ENCODE measurements at regions not wholly inside any gene's neighbourhood (a gene's known extent, or its start where the extent isn't known, plus 50 kb on each side); places are given as distances from the start of the nearest gene placed in this dataset.

DNA sequence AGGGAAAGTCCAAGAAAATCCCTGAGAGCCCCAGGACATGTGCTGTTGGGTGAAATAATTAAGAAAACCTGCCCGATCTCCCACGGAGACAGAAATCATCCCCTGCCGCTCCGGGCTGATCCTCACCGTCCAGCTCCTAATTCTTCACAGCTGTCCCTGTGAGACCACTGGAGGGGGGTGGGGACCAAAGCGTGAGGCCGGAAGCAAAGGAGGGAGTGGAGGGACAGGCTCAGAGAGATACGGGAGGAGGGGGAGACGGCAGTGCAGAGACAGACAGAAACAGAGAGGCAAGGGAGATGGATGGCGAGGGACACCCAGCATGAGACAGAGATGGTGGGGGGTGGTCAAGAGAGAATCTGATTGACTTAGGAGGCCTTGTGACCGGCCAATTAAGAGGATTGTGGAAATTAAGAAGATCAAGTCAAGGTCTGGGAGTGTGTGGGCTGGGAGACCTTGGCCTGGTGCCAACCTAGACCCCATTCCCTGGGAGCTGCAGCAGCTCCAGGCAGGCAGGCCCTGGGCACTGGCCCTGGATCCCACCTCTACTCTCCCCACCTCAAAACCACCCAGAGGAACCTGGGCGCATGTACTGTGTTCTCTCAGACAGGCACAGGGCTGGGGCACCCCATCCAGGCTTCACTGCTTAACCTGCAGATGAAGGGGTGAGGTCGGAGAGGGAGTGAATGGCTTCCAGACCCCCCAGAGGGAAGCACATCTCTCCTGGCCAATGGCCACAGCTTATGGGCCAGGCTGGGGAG lies 113.2 kb upstream of the ALDH1A3 start:
- Histone ChIP-seq H3K27me3 (peaks cover 0 to 33% (median 0%) of the 10 kb centered on the region in 3 donors), H3K4me3 (no peak overlapping the region), H3K4me1 (no peaks in the 10 kb centered on the region), H3K36me3 (no peaks in the 10 kb centered on the region), H3K27ac (no peak overlapping the region), H3K9me3 (no peaks in the 10 kb centered on the region)
- WGBS, 5 donors: 38 to 51% (median 44%) methylated on average over 13 of the region's 13 CpGs
- TF ChIP-seq EP300 (IDR thresholded peaks at IDR 0.05): no peak
- no peak for TF ChIP-seq POLR2A (IDR thresholded peaks at IDR 0.05)
- no peak for TF ChIP-seq POLR2AphosphoS5 (IDR thresholded peaks at IDR 0.05)
- no peak for TF ChIP-seq CTCF (IDR thresholded peaks at IDR 0.05)
- intact Hi-C loops (cut with DNase I; ENCODE audit: low total_unique reads): loop anchor here (10.0 kb wide), 1 partner anchor 62 kb away; no protein-coding TSS in a partner anchor
- DNase-seq: peak in 1 of 2 donors; percentile 64

DNA sequence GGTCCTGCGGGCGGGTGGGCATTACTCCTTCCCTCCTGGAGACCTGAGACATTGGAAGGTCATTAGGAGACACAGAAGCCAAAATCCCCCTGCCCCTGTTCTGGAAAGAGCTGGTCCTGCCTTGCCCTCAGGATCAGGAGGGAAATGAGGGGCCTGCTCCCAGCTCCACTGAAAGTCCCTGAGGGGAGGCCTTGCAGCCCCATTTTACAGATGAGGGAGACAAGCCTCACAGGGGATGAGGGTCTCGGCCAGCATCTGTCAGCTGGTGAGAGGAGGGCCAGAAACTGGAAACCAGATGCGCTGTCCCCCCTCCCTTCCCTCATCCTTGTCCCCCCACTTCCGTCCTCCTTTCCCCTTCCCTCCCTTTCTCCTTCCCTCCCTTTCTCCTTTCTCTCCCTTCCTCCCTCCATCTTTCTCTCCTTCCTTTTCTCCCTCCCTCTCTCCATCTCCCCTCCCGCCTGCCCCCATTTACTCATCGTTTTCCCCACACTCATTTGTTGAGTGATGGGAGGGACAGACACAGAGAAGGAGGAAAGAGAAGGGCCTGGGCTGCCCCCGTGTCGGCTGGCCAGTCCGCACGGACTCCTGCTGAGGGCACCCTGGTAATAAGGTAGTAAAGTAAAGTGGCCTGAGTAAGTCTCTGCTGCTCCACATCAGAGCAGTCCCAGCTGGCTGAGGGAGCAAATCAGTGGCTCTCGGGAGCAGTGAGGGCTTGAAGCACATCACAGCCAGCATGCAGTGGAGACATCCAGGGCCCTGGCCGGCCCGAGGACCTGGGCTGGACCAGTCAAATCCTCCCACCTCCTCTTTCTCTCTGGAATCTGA lies 112.4 kb upstream of the ALDH1A3 start:
- WGBS, 5 donors: 83 to 86% (median 85%) methylated on average over 14 of the region's 14 CpGs
- DNase-seq: no peak

GRCh38 chr15:100768501-100768931 lies 111.1 kb upstream of the ALDH1A3 start:
- H3K4me3 ChIP-seq: no peak overlapping the region
- no peak for DNase-seq
- 79 to 91% (median 83%) methylated on average over 9 of the region's 9 CpGs for WGBS, 5 donors
- H3K4me1 ChIP-seq: no peaks in the 10 kb centered on the region
- H3K27ac ChIP-seq: no peak overlapping the region
- intact Hi-C loops (cut with DNase I; ENCODE audit: low total_unique reads): loop anchor here (10.0 kb wide), 1 partner anchor 64 kb away; no protein-coding TSS in a partner anchor
- H3K36me3 ChIP-seq: no peaks in the 10 kb centered on the region
- H3K9me3 ChIP-seq: no peaks in the 10 kb centered on the region
- TF ChIP-seq POLR2AphosphoS5 (IDR thresholded peaks at IDR 0.05) (no peak), POLR2A (IDR thresholded peaks at IDR 0.05) (no peak)
- H3K27me3 ChIP-seq: peaks cover 0 to 32% (median 0%) of the 10 kb centered on the region in 3 donors

More for the DNA sequence above, 112.4 kb upstream of the ALDH1A3 start:
- TF ChIP-seq CTCF (IDR thresholded peaks at IDR 0.05) (no peak), POLR2A (IDR thresholded peaks at IDR 0.05) (no peak), POLR2AphosphoS5 (IDR thresholded peaks at IDR 0.05) (no peak), EP300 (IDR thresholded peaks at IDR 0.05) (no peak)
- H3K36me3 ChIP-seq: no peaks in the 10 kb centered on the region
- H3K27me3 ChIP-seq: peaks cover 0 to 32% (median 0%) of the 10 kb centered on the region in 3 donors
- no peaks in the 10 kb centered on the region for H3K9me3 ChIP-seq
- H3K27ac ChIP-seq: no peak overlapping the region
- no peaks in the 10 kb centered on the region for H3K4me1 ChIP-seq
- intact Hi-C loops (cut with DNase I; ENCODE audit: low total_unique reads): loop anchor here (10.0 kb wide), 1 partner anchor 62 kb away; no protein-coding TSS in a partner anchor
- H3K4me3 ChIP-seq: no peak overlapping the region

DNA sequence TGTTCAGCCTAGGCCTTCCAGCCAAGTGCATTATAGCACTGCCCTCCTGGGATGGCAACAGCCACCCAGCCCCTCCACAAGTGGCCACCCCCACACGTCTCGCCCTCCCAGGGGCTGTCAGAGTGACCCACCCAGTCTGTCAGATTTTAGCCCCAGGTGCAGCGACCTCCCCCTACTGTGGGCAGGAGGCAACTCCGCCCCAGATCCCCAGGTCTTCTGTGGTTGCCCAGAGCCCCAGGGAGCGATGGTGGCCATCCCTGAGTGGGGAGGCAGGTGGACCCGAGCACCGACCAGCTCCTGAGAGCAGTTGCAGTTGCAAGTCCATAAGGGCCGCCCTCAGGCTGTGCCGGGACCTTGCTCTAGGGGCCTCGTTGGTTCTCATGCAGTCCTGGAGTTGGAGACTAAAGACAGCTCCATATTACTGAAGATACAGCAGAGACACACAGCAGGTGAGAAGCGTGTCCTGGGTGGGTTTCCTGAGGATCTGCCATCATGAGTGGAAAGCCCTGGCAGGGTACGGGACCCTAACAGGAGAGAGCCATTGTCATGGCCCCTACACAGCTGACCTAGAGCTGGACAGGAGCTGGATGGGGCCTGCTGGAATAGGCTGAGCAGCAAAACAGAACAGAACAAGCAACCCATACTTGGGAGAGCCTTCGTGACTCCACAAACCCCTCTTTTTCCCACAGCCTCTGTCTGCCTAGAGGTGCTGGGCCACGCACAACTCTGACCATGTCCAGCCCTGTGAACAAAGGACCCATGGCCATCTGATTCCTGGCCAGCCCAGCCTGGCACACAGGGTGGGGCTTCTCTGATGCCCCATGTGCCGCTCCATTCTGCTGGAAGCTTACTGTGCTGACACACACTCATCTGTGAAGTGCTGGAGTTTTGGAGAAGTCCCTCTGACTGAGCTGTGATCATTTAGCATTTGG lies 110.3 kb upstream of the ALDH1A3 start:
- intact Hi-C loops (cut with DNase I; ENCODE audit: low total_unique reads): loop anchor here (10.0 kb wide), 1 partner anchor 65 kb away; no protein-coding TSS in a partner anchor
- 78 to 91% (median 81%) methylated on average over 12 to 15 of the region's 15 CpGs for WGBS, 5 donors

More for the DNA sequence above, 110.3 kb upstream of the ALDH1A3 start:
- DNase-seq: no peak
- Histone ChIP-seq H3K4me3 (no peak overlapping the region), H3K27ac (no peak overlapping the region), H3K27me3 (peaks cover 0 to 32% (median 0%) of the 10 kb centered on the region in 3 donors), H3K4me1 (no peaks in the 10 kb centered on the region), H3K36me3 (no peaks in the 10 kb centered on the region), H3K9me3 (no peaks in the 10 kb centered on the region)
- TF ChIP-seq EP300 (IDR thresholded peaks at IDR 0.05): no peak
- no peak for TF ChIP-seq CTCF (IDR thresholded peaks at IDR 0.05)
- no peak for TF ChIP-seq POLR2AphosphoS5 (IDR thresholded peaks at IDR 0.05)
- TF ChIP-seq POLR2A (IDR thresholded peaks at IDR 0.05): no peak

All from stomach (tissue), 8 donors.